HL-60 (cell line): ENCODE measurements at regions not wholly inside any gene's neighbourhood (a gene's known extent, or its start where the extent isn't known, plus 50 kb on each side); places are given as distances from the start of the nearest gene placed in this dataset.
A peak's percentile ranks its signal among the peaks of the same experiment; 100 is the strongest.

Experiments
- DNase-seq, 2 experiments: peaks; one replicate each; pipeline ENCODE4 v3.0.0-alpha.2; 2010 to 2020; ENCODE audit warnings: low read depth in 1 of 2, low spot score in 1 of 2
- H3K27ac ChIP-seq: fragments of 250-450 bp; sonication (Bioruptor Pico); replicated peaks from 2 replicates; pipeline ENCODE4 v1.5.1; 2020; ENCODE audit warnings: mild to moderate bottlenecking, moderate library complexity
- H3K27me3 ChIP-seq: fragments of 250-450 bp; sonication (Bioruptor Pico); 2 replicates; pipeline ENCODE4 v1.5.1; 2021; ENCODE audit warnings: mild to moderate bottlenecking, moderate library complexity; ENCODE audit not compliant: insufficient read depth, poor library complexity, severe bottlenecking
- H3K4me3 ChIP-seq: replicated peaks from 2 replicates; pipeline ENCODE4 v1.5.1; 2011; ENCODE audit warnings: mild to moderate bottlenecking, control low read depth, low read length; ENCODE audit not compliant: insufficient read depth
- CTCF ChIP-seq: IDR thresholded peaks from one replicate; pipeline ENCODE4 v1.5.1; 2011; ENCODE audit warnings: low read length, control low read depth, inconsistent platforms; ENCODE audit not compliant: insufficient read depth
- GABPA ChIP-seq: IDR thresholded peaks from 2 replicates; pipeline ENCODE4 v1.6.1; 2012; ENCODE audit warnings: low read depth
- POLR2AphosphoS5 ChIP-seq: IDR thresholded peaks from 2 replicates; pipeline ENCODE4 v1.6.1; 2012; ENCODE audit warnings: low read depth
- REST ChIP-seq: IDR thresholded peaks from 2 replicates; pipeline ENCODE4 v1.6.1; 2012; ENCODE audit warnings: low read depth; ENCODE audit not compliant: insufficient replicate concordance
- SPI1 ChIP-seq: IDR thresholded peaks from 2 replicates; pipeline ENCODE4 v1.6.1; 2012; ENCODE audit warnings: low read depth, mild to moderate bottlenecking, borderline replicate concordance

GRCh38 chr16:50933262-50933661, 191.4 kb downstream of the CYLD start:
- TF ChIP-seq GABPA, result no peak
- no peak for TF ChIP-seq REST
- no peak for TF ChIP-seq POLR2AphosphoS5
- no peak for TF ChIP-seq CTCF
- TF ChIP-seq SPI1, result no peak
- no peak for DNase-seq
- H3K27ac ChIP-seq, result no peak overlapping the region
- H3K27me3 ChIP-seq, result no peaks in the 10 kb centered on the region
- no peak overlapping the region for H3K4me3 ChIP-seq

DNA sequence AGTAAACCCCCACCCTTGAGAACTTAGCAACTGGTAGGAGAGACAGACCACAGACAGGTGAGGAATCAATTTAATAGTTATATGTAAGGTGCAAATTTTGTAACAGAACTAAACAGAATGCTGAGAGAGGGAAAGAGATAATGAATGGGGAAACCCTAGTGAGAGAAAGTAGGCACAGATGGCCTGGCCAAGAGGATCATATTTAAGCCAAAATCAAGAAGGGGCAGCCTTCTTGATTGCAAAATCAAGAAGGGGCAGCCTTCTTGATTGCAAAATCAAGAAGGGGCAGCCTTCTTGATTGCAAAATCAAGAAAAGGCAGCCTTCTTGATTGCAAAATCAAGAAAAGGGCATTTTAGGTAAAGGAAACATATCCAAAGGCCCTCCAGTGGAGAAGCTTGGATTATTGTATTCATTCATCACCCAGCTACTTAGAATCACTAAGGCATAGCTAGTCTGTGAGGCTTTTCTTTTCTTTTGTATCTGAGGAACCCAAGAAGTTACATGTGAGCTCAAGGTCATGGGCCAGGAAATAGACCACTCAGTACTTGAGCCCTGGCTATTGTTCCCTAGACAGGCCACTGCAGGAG, 190.6 kb downstream of the CYLD start:
- peak in 1 of 2 experiments; percentile 3 for DNase-seq
- H3K4me3 ChIP-seq, result no peak overlapping the region
- TF ChIP-seq SPI1 (no peak), GABPA (no peak), REST (no peak), POLR2AphosphoS5 (no peak), CTCF (no peak)
- H3K27ac ChIP-seq, result no peak overlapping the region
- no peaks in the 10 kb centered on the region for H3K27me3 ChIP-seq

DNA sequence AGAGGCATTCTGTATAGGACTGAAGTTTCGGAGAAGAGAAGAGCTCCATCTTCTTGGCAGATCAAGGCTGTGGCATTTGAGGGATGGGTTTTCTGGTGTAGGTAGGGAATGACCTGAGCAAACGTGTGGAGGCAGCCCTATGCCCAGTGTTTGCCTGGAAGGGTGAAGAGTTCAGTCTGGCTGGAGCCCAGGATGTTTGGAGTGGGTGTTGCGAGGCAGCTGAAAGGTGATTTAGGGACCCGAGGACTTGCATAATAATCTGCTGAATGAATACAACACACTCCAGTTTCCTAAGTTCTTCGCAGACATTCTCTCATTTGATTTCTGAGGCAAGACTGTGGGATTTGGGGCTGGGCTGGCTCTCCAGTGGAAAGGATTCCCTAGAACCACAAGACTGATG, 186.2 kb downstream of the CYLD start:
- TF ChIP-seq REST (no peak), POLR2AphosphoS5 (no peak), CTCF (no peak), SPI1 (no peak), GABPA (no peak)
- no peak overlapping the region for H3K27ac ChIP-seq
- no peak overlapping the region for H3K4me3 ChIP-seq
- no peaks in the 10 kb centered on the region for H3K27me3 ChIP-seq
- no peak for DNase-seq
